ENCODE measurements at regions not wholly inside any gene's neighbourhood (a gene's known extent, or its start where the extent isn't known, plus 50 kb on each side); places are given as distances from the start of the nearest gene placed in this dataset.
A peak's percentile ranks its signal among the peaks of the same experiment; 100 is the strongest.
"Not testable (repeated sequence)": the region's sequence is repeated elsewhere in the genome, so short reads cannot be mapped to it uniquely, and the experiment has no call there.

GRCh38 chr12:47362126-47362705, 282.5 kb upstream of the AMIGO2 start:
- DNase-seq = no peak
- no peak overlapping the region for H3K4me3 Mint-ChIP-seq
- no peaks in the 10 kb centered on the region for H3K36me3 Mint-ChIP-seq (ENCODE audit: low read depth)
- TF ChIP-seq CTCF (IDR thresholded peaks at IDR 0.05) = no peak
- H3K4me1 Mint-ChIP-seq (ENCODE audit: low read depth) = peaks cover 25% of the 10 kb centered on the region
- no peak overlapping the region for H3K27ac Mint-ChIP-seq
- H3K27me3 Mint-ChIP-seq (ENCODE audit: insufficient read depth) = no peaks in the 10 kb centered on the region
- no peaks in the 10 kb centered on the region for H3K9me3 Mint-ChIP-seq

- Mint-ChIP-seq H3K4me1 (ENCODE audit: low read depth) (peaks cover 28% of the 10 kb centered on the region), H3K36me3 (ENCODE audit: low read depth) (no peaks in the 10 kb centered on the region), H3K9me3 (no peaks in the 10 kb centered on the region), H3K4me3 (peak overlapping the region; percentile 32; the same call in 1 of the 2 replicates), H3K27ac (peak overlapping the region; percentile 30; the same call in 1 of the 2 replicates), H3K27me3 (ENCODE audit: insufficient read depth) (no peaks in the 10 kb centered on the region)
- no peak for TF ChIP-seq CTCF (IDR thresholded peaks at IDR 0.05)
- no peak for DNase-seq
Measured at GRCh38 chr12:47361389-47362021, 281.7 kb upstream of the AMIGO2 start.

GRCh38 chr12:47360771-47361388, 281.1 kb upstream of the AMIGO2 start:
- DNase-seq = no peak
- H3K36me3 Mint-ChIP-seq (ENCODE audit: low read depth) = no peaks in the 10 kb centered on the region
- no peaks in the 10 kb centered on the region for H3K9me3 Mint-ChIP-seq
- peak overlapping the region; percentile 30 for H3K27ac Mint-ChIP-seq
- no peak for TF ChIP-seq CTCF (IDR thresholded peaks at IDR 0.05)
- no peaks in the 10 kb centered on the region for H3K27me3 Mint-ChIP-seq (ENCODE audit: insufficient read depth)
- peak overlapping the region; percentile 32; the same call in 1 of the 2 replicates for H3K4me3 Mint-ChIP-seq
- peaks cover 34% of the 10 kb centered on the region for H3K4me1 Mint-ChIP-seq (ENCODE audit: low read depth)

- Mint-ChIP-seq H3K4me3 (no peak overlapping the region), H3K36me3 (ENCODE audit: low read depth) (no peaks in the 10 kb centered on the region), H3K9me3 (no peaks in the 10 kb centered on the region), H3K27me3 (ENCODE audit: insufficient read depth) (no peaks in the 10 kb centered on the region), H3K27ac (no peak overlapping the region), H3K4me1 (ENCODE audit: low read depth) (peaks cover 38% of the 10 kb centered on the region)
- DNase-seq = no peak
- TF ChIP-seq CTCF (IDR thresholded peaks at IDR 0.05) = no peak
Measured at GRCh38 chr12:47360093-47360480, 280.3 kb upstream of the AMIGO2 start.

GRCh38 chr12:47359310-47360092, 279.7 kb upstream of the AMIGO2 start:
- no peaks in the 10 kb centered on the region for H3K9me3 Mint-ChIP-seq
- TF ChIP-seq CTCF (IDR thresholded peaks at IDR 0.05) = no peak
- H3K4me3 Mint-ChIP-seq = no peak overlapping the region
- DNase-seq = no peak
- H3K27ac Mint-ChIP-seq = no peak overlapping the region
- peaks cover 38% of the 10 kb centered on the region for H3K4me1 Mint-ChIP-seq (ENCODE audit: low read depth)
- no peaks in the 10 kb centered on the region for H3K36me3 Mint-ChIP-seq (ENCODE audit: low read depth)
- H3K27me3 Mint-ChIP-seq (ENCODE audit: insufficient read depth) = no peaks in the 10 kb centered on the region

GRCh38 chr12:47357006-47357405, 277.2 kb upstream of the AMIGO2 start:
- not testable (repeated sequence) for H3K36me3 Mint-ChIP-seq (ENCODE audit: low read depth); H3K27me3 Mint-ChIP-seq (ENCODE audit: insufficient read depth); H3K27ac Mint-ChIP-seq; H3K9me3 Mint-ChIP-seq; DNase-seq; H3K4me3 Mint-ChIP-seq
- peaks cover 31% of the 10 kb centered on the region for H3K4me1 Mint-ChIP-seq (ENCODE audit: low read depth)
